Lung (tissue), 11 donors: ENCODE measurements at regions not wholly inside any gene's neighbourhood (a gene's known extent, or its start where the extent isn't known, plus 50 kb on each side); places are given as distances from the start of the nearest gene placed in this dataset.

Experiments used
- ATAC-seq: fragments of 200-7000 bp; cut with Tn5 transposase; one replicate; pipeline ENCODE4 v1.9.1; 2020; ENCODE audit warnings: moderate number of reproducible peaks; ENCODE audit not compliant: insufficient read depth, low FRiP score
- DNase-seq, 3 donors: peaks; one replicate each; pipeline ENCODE4 v3.0.0-alpha.2; 2013 to 2017
- H3K27ac ChIP-seq, 2 donors: one replicate each; pipeline ENCODE4 v1.5.1; 2013; ENCODE audit warnings: mild to moderate bottlenecking in 2 of 2, moderate library complexity in 2 of 2, control low read depth in 1 of 2, inconsistent platforms in 1 of 2, low read depth in 1 of 2, low read length in 1 of 2
- H3K27me3 ChIP-seq, 3 donors: one replicate each; pipeline ENCODE4 v1.5.1; 2013; ENCODE audit warnings: low read length in 2 of 3; ENCODE audit not compliant: control insufficient read depth in 3 of 3, insufficient read depth in 3 of 3
- H3K36me3 ChIP-seq, 4 donors: one replicate each; pipeline ENCODE4 v1.5.1; 2013; ENCODE audit warnings: low read length in 4 of 4, mild to moderate bottlenecking in 1 of 4, moderate library complexity in 1 of 4; ENCODE audit not compliant: control insufficient read depth in 4 of 4, insufficient read depth in 4 of 4
- H3K4me1 ChIP-seq, 5 donors: one replicate each; pipeline ENCODE4 v1.5.1; 2013; ENCODE audit warnings: low read length in 5 of 5, mild to moderate bottlenecking in 2 of 5, moderate library complexity in 1 of 5; ENCODE audit not compliant: control insufficient read depth in 5 of 5, insufficient read depth in 5 of 5
- H3K4me3 ChIP-seq: one replicate; pipeline ENCODE4 v1.5.1; 2013; ENCODE audit warnings: mild to moderate bottlenecking, control low read depth, moderate library complexity
- H3K9ac ChIP-seq, 2 donors: one replicate each; pipeline ENCODE4 v1.5.1; 2013; ENCODE audit warnings: low read length in 2 of 2, control low read depth in 1 of 2; ENCODE audit not compliant: insufficient read depth in 1 of 2
- H3K9me3 ChIP-seq, 4 donors: one replicate each; pipeline ENCODE4 v1.5.1; 2013; ENCODE audit warnings: low read length in 3 of 4, mild to moderate bottlenecking in 1 of 4, moderate library complexity in 1 of 4; ENCODE audit not compliant: control insufficient read depth in 4 of 4, insufficient read depth in 3 of 4
- WGBS, 2 donors: extraction: QIAGEN DNeasy Blood & Tissue Kit; methylation state at CpG; one replicate each; pipeline ENCODE4 v1.1.7; 2013; 5-methylcytosine and 5-hydroxymethylcytosine counted together
- TF ChIP-seq, protein P1 (sequence below): IDR thresholded peaks from 2 replicates; pipeline ENCODE4 v1.5.1; 2012; ENCODE audit warnings: mild to moderate bottlenecking; ENCODE audit errors: control extremely low read depth, extremely low read depth
- donor health status: control.
- donor health status: control.
- donor health status: Bipolar disorder and iron deficiency.
- donor health status: healthy.
- donor health status: DM: yes; HTN: yes; CAD: no.

DNA sequence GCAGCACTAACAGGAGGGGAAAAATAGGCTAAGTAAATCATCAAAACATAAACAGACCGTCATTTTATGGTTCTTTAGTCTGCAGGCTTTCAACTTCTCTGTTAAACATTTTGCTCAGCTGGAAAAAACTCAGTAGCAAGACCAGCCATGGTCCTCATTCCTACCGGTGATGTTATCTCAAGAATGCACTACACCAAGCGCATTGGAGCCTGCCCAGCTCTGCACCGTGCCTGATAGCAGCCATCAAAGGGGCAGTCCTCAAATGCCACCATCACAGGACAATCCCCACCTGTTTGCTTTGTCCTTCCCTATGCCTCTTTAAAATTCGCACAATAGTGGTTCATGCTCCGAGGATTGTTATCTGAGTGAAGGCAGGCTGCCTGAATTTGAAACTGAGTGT, 181.5 kb upstream of the MON1B start:
- WGBS, 2 donors, result 49 to 65% methylated on average over 6 of the region's 6 CpGs
- H3K9me3 ChIP-seq, result peaks cover 0 to 3% (median 0%) of the 10 kb centered on the region in 4 donors
- TF ChIP-seq, protein P1, sequence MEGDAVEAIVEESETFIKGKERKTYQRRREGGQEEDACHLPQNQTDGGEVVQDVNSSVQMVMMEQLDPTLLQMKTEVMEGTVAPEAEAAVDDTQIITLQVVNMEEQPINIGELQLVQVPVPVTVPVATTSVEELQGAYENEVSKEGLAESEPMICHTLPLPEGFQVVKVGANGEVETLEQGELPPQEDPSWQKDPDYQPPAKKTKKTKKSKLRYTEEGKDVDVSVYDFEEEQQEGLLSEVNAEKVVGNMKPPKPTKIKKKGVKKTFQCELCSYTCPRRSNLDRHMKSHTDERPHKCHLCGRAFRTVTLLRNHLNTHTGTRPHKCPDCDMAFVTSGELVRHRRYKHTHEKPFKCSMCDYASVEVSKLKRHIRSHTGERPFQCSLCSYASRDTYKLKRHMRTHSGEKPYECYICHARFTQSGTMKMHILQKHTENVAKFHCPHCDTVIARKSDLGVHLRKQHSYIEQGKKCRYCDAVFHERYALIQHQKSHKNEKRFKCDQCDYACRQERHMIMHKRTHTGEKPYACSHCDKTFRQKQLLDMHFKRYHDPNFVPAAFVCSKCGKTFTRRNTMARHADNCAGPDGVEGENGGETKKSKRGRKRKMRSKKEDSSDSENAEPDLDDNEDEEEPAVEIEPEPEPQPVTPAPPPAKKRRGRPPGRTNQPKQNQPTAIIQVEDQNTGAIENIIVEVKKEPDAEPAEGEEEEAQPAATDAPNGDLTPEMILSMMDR, result no peak
- no peak overlapping the region for H3K27ac ChIP-seq
- ATAC-seq (no peak), DNase-seq (no peak)
- H3K4me3 ChIP-seq, result no peak overlapping the region
- no peaks in the 10 kb centered on the region for H3K36me3 ChIP-seq
- no peak overlapping the region for H3K9ac ChIP-seq
- no peaks in the 10 kb centered on the region for H3K4me1 ChIP-seq
- H3K27me3 ChIP-seq, result no peaks in the 10 kb centered on the region

DNA sequence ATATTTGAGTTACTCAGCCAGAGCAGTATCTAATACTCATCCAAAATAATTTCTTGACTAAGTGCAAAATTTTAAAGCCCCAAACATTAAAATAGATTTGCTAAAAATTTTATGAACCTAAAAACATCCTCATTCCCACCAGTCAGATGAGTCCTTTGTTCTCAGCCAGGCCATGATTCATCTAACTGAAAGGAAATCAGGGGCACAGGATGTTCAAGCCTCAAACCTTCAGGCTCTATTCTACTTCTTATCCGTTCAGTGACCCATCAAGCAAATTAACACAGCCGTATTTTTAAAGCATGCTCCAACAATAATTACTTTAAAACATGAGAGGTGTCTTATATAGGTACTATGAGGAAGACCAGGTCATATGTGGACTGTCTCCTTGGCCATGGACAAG, 176.5 kb upstream of the MON1B start:
- Histone ChIP-seq H3K36me3 (no peaks in the 10 kb centered on the region), H3K4me1 (no peaks in the 10 kb centered on the region), H3K9ac (no peak overlapping the region), H3K27ac (no peak overlapping the region), H3K9me3 (peaks cover 0 to 3% (median 0%) of the 10 kb centered on the region in 4 donors), H3K27me3 (no peaks in the 10 kb centered on the region), H3K4me3 (no peak overlapping the region)
- DNase-seq, result no peak
- WGBS, 2 donors, result 66 to 75% methylated on average over 2 of the region's 2 CpGs
- ATAC-seq, result no peak
- TF ChIP-seq, protein P1, result no peak

DNA sequence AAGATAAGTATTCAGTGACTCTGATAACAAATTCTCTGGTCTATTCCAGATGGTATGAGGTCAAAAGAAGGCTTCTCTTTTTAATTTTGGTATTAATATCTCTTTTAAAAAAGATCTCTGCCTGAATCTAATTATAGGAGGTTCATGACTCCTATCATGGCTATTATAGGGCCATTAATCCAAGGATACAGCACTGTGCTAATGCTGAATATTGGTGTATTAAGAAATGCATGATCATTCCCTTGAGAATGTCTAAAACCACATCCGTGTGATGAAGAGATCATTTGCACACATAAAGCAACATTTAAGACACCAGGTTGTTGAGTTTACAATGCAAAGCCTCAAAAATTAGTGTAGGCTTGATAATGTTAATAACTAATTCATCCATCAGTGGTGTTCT, 160.4 kb upstream of the MON1B start:
- no peak for DNase-seq
- no peak overlapping the region for H3K4me3 ChIP-seq
- TF ChIP-seq, protein P1, result no peak
- no peaks in the 10 kb centered on the region for H3K9me3 ChIP-seq
- H3K9ac ChIP-seq, result no peak overlapping the region
- ATAC-seq, result no peak
- no peak overlapping the region for H3K27ac ChIP-seq
- peaks cover 0 to 4% (median 0%) of the 10 kb centered on the region in 3 donors for H3K27me3 ChIP-seq
- WGBS, 2 donors, result 73 to 88% methylated on average over 1 of the region's 1 CpG
- no peaks in the 10 kb centered on the region for H3K36me3 ChIP-seq
- no peaks in the 10 kb centered on the region for H3K4me1 ChIP-seq

DNA sequence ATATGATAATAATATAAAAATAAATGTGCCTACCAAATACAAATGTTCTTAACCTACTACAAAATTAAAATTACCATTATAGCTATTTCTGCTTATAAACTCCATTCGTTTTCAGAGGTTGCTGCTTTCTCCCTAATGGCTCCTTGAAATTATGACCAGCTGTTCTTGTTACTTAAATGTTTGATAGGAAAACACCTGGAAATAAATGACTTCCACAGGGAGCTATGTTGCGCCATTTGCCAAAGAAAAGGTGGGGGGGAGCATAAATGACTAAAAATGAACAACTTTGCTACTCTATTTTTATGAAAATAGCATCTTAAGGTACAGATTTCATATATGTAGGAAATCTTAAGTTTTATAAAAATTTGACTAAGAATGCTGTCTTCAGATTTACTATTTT, 157.5 kb upstream of the MON1B start:
- Histone ChIP-seq H3K4me1 (no peaks in the 10 kb centered on the region), H3K27me3 (peaks cover 0 to 4% (median 0%) of the 10 kb centered on the region in 3 donors), H3K4me3 (no peak overlapping the region), H3K36me3 (no peaks in the 10 kb centered on the region), H3K9me3 (no peaks in the 10 kb centered on the region), H3K27ac (no peak overlapping the region), H3K9ac (no peak overlapping the region)
- DNase-seq, result no peak
- WGBS, 2 donors, result 78 to 85% methylated on average over 2 of the region's 2 CpGs
- no peak for ATAC-seq
- TF ChIP-seq, protein P1, result no peak
